AG09309 (cell line): ENCODE measurements at regions not wholly inside any gene's neighbourhood (a gene's known extent, or its start where the extent isn't known, plus 50 kb on each side); places are given as distances from the start of the nearest gene placed in this dataset.
A peak's percentile ranks its signal among the peaks of the same experiment; 100 is the strongest.

Experiments
- DNase-seq: peaks from one replicate; pipeline ENCODE4 v3.0.0-alpha.2; 2010; ENCODE audit warnings: low read depth
- H3K4me3 ChIP-seq: 2 replicates; pipeline ENCODE4 v1.5.1; 2011; ENCODE audit warnings: mild to moderate bottlenecking, low read depth, low read length, moderate library complexity; ENCODE audit not compliant: control insufficient read depth
- CTCF ChIP-seq: IDR thresholded peaks from 2 replicates; pipeline ENCODE4 v1.5.1; 2011; ENCODE audit warnings: mild to moderate bottlenecking, low read depth, low read length, inconsistent platforms; ENCODE audit not compliant: insufficient read depth, control insufficient read depth; ENCODE audit errors: missing control alignments

- H3K4me3 ChIP-seq = no peak overlapping the region
- no peak for TF ChIP-seq CTCF
- peak; percentile 14 for DNase-seq
These were observed 170.4 kb downstream of the PTPRC start for GRCh38 chr1:198809247-198809646.

GRCh38 chr1:198811449-198811848 lies 172.6 kb downstream of the PTPRC start:
- no peak for TF ChIP-seq CTCF
- no peak overlapping the region for H3K4me3 ChIP-seq
- no peak for DNase-seq

GRCh38 chr1:198823626-198824025 lies 184.8 kb downstream of the PTPRC start:
- no peak for TF ChIP-seq CTCF
- no peak overlapping the region for H3K4me3 ChIP-seq
- no peak for DNase-seq

- no peak overlapping the region for H3K4me3 ChIP-seq
- DNase-seq = no peak
- no peak for TF ChIP-seq CTCF
These were observed 186.4 kb downstream of the PTPRC start for GRCh38 chr1:198825254-198825653.

GRCh38 chr1:198829356-198829755 lies 190.5 kb downstream of the PTPRC start:
- H3K4me3 ChIP-seq = no peak overlapping the region
- TF ChIP-seq CTCF = no peak
- no peak for DNase-seq

GRCh38 chr1:198829944-198830343 lies 191.1 kb downstream of the PTPRC start:
- TF ChIP-seq CTCF = peak; percentile 40
- no peak for DNase-seq
- H3K4me3 ChIP-seq = no peak overlapping the region

GRCh38 chr1:198830412-198830811 lies 191.6 kb downstream of the PTPRC start:
- H3K4me3 ChIP-seq = no peak overlapping the region
- no peak for DNase-seq
- no peak for TF ChIP-seq CTCF
